ENCODE measurements at regions not wholly inside any gene's neighbourhood (a gene's known extent, or its start where the extent isn't known, plus 50 kb on each side); places are given as distances from the start of the nearest gene placed in this dataset.

- TF ChIP-seq CTCF (IDR thresholded peaks at IDR 0.05): no peak
- TF ChIP-seq POLR2AphosphoS5 (IDR thresholded peaks at IDR 0.05): no peak
- no peak for TF ChIP-seq POLR2A (IDR thresholded peaks at IDR 0.05)
Observed at GRCh38 chr1:10916991-10917390, 95.5 kb upstream of the TARDBP start.
